Mucosa of descending colon (tissue), 3 donors: ENCODE measurements at regions not wholly inside any gene's neighbourhood (a gene's known extent, or its start where the extent isn't known, plus 50 kb on each side); places are given as distances from the start of the nearest gene placed in this dataset.

Experiments used
- ATAC-seq: fragments of 200-7000 bp; cut with Tn5 transposase; one replicate; pipeline ENCODE4 v1.9.1; 2020; ENCODE audit warnings: mild to moderate bottlenecking, moderate library complexity
- DNase-seq, 3 donors: peaks; one replicate each; pipeline ENCODE4 v3.0.0-alpha.2; 2020
- H3K36me3 ChIP-seq: fragments of 200-600 bp; one replicate; pipeline ENCODE4 v1.8.0; 2021; ENCODE audit warnings: low read depth, mild to moderate bottlenecking
- H3K4me1 ChIP-seq: fragments of 200-600 bp; one replicate; pipeline ENCODE4 v1.8.0; 2021; ENCODE audit warnings: low read depth, mild to moderate bottlenecking
- H3K4me3 ChIP-seq: fragments of 200-600 bp; one replicate; pipeline ENCODE4 v1.8.0; 2021; ENCODE audit warnings: mild to moderate bottlenecking
- H3K9me3 ChIP-seq: fragments of 200-600 bp; one replicate; pipeline ENCODE4 v1.8.0; 2021; ENCODE audit warnings: mild to moderate bottlenecking
- intact Hi-C, 2 donors: fragments of 100-400 bp; cut with DNase I in 1 of 2; cut with micrococcal nuclease in 1 of 2; formaldehyde crosslinking; loops; one replicate each; pipeline versions ENCODE4 v1.11.0 to v1.11.1; 2022; cut with DNase I, micrococcal nuclease
- TF ChIP-seq, protein P1 (sequence below): fragments of 200-600 bp; IDR thresholded peaks from one replicate; pipeline ENCODE4 v1.8.0; 2022; ENCODE audit warnings: antibody characterized with exemption, mild to moderate bottlenecking
- donor health status: DM: no; HTN: no; CAD: no; lungs with moderate emphysema.
- donor health status: DM: no; HTN: no; CAD: no.
- donor health status: DM: no; HTN: yes; CAD: no.

DNA sequence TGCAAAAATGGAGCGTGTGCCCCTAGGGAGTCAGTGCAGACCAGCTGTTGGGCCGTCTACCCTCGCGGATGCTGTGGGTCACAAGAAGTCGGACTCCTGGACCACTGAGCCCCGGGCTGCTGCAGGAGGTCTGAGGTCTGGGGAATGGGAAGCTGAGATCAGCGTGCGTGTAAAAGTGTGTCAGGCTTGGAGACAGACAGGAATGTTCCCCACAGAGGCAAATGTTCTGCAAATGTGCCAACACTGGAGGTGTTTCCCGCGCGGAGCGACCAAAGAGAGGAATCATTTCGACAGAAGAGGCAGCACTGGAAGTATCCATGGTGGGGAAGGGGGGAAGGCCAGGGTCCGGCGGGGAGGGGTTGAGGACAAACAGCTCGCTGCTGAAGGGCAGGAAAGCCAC, 643.8 kb upstream of the MGMT start:
- DNase-seq (no peak), ATAC-seq (no peak)
- no peaks in the 10 kb centered on the region for H3K9me3 ChIP-seq
- no peaks in the 10 kb centered on the region for H3K4me1 ChIP-seq
- TF ChIP-seq, protein P1, sequence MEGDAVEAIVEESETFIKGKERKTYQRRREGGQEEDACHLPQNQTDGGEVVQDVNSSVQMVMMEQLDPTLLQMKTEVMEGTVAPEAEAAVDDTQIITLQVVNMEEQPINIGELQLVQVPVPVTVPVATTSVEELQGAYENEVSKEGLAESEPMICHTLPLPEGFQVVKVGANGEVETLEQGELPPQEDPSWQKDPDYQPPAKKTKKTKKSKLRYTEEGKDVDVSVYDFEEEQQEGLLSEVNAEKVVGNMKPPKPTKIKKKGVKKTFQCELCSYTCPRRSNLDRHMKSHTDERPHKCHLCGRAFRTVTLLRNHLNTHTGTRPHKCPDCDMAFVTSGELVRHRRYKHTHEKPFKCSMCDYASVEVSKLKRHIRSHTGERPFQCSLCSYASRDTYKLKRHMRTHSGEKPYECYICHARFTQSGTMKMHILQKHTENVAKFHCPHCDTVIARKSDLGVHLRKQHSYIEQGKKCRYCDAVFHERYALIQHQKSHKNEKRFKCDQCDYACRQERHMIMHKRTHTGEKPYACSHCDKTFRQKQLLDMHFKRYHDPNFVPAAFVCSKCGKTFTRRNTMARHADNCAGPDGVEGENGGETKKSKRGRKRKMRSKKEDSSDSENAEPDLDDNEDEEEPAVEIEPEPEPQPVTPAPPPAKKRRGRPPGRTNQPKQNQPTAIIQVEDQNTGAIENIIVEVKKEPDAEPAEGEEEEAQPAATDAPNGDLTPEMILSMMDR, result no peak
- no peaks in the 10 kb centered on the region for H3K36me3 ChIP-seq
- H3K4me3 ChIP-seq, result no peak overlapping the region
- intact Hi-C loops, result no loop called here

- Histone ChIP-seq H3K9me3 (no peaks in the 10 kb centered on the region), H3K4me1 (no peaks in the 10 kb centered on the region), H3K36me3 (no peaks in the 10 kb centered on the region), H3K4me3 (no peak overlapping the region)
- intact Hi-C loops, result no loop called here
- ATAC-seq, result no peak
- TF ChIP-seq, protein P1, result no peak
- DNase-seq, result no peak
These were observed 641.4 kb upstream of the MGMT start for GRCh38 chr10:128825626-128826025.

- Histone ChIP-seq H3K4me3 (no peak overlapping the region), H3K36me3 (no peaks in the 10 kb centered on the region), H3K4me1 (no peaks in the 10 kb centered on the region), H3K9me3 (no peaks in the 10 kb centered on the region)
- ATAC-seq, result no peak
- intact Hi-C loops, result no loop called here
- DNase-seq, result no peak
- TF ChIP-seq, protein P1, result no peak
These were observed 633.4 kb upstream of the MGMT start for GRCh38 chr10:128833671-128834070.

DNA sequence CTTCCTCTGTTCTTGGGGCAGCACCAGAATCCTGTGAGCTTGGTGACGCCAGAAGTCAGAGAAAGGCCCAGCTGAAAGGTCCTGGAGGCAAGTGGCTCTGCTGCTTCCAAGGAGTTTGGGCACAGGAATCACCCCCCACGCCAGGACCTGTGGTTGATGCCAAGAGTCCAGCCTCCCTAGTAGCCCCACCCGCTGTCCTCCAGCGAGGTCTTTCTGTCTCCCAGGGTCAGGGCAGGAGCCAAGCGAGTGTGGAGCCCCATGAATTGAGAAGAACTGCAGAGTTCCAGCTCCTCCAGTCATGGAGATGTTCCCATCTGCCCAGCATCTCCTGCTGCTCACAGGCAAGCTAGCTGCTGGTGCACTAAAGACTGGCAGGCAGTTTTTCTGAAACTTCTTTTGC, 631.7 kb upstream of the MGMT start:
- intact Hi-C loops, result no loop called here
- TF ChIP-seq, protein P1, result no peak

GRCh38 chr10:128837478-128837877, 629.6 kb upstream of the MGMT start:
- H3K36me3 ChIP-seq, result no peaks in the 10 kb centered on the region
- H3K4me3 ChIP-seq, result no peak overlapping the region
- TF ChIP-seq, protein P1, result no peak
- H3K4me1 ChIP-seq, result peaks cover 6% of the 10 kb centered on the region
- no peak for ATAC-seq
- H3K9me3 ChIP-seq, result no peaks in the 10 kb centered on the region
- DNase-seq, result no peak
- intact Hi-C loops, result no loop called here

More for the DNA sequence above, 631.7 kb upstream of the MGMT start:
- H3K9me3 ChIP-seq, result no peaks in the 10 kb centered on the region
- DNase-seq, result no peak
- H3K4me1 ChIP-seq, result no peaks in the 10 kb centered on the region
- no peak for ATAC-seq
- no peak overlapping the region for H3K4me3 ChIP-seq
- no peaks in the 10 kb centered on the region for H3K36me3 ChIP-seq

GRCh38 chr10:128839134-128839533, 627.9 kb upstream of the MGMT start:
- H3K4me1 ChIP-seq, result peaks cover 6% of the 10 kb centered on the region
- H3K36me3 ChIP-seq, result no peaks in the 10 kb centered on the region
- ATAC-seq (no peak), DNase-seq (no peak)
- TF ChIP-seq, protein P1, result no peak
- intact Hi-C loops, result no loop called here
- H3K9me3 ChIP-seq, result no peaks in the 10 kb centered on the region
- no peak overlapping the region for H3K4me3 ChIP-seq
